A549 (cell line): ENCODE measurements at regions not wholly inside any gene's neighbourhood (a gene's known extent, or its start where the extent isn't known, plus 50 kb on each side); places are given as distances from the start of the nearest gene placed in this dataset.

Source experiments
- ATAC-seq, 2 experiments: fragments of 200-7000 bp in 1 of 2; fragments of >200 bp in 1 of 2; cut with Nextera tagmentation in 1 of 2; cut with Tn5 transposase in 1 of 2; 3 replicates each; pipeline versions ENCODE4 v1.8.0 to v1.9.1; 2018 to 2020; ENCODE audit warnings: mild to moderate bottlenecking in 1 of 2, moderate library complexity in 1 of 2
- CTCF ChIA-PET: fragments of 300-600 bp; sonication (Branson Sonifier 250); formaldehyde crosslinking; extraction: SDS; loops from one replicate; lab custom pipeline; 2021; ENCODE audit warnings: antibody characterized with exemption, inconsistent platforms; lab: Yijun Ruan, JAX
- POLR2A ChIA-PET: fragments of 350-600 bp; formaldehyde crosslinking; extraction: SDS; loops from one replicate; lab custom pipeline; 2021; ENCODE audit warnings: antibody characterized with exemption, inconsistent platforms; lab: Yijun Ruan, JAX
- DNase-seq, 2 experiments: peaks; one replicate each; pipeline versions ENCODE4 v3.0.0 to v3.0.0-alpha.2; 2011 to 2016; ENCODE audit warnings: low read depth in 1 of 2, low spot score in 1 of 2
- FAIRE-seq: peaks from 2 replicates; lab custom pipeline; 2011; peaks lifted over from hg19 to GRCh38; lab: Jason Lieb, UNC
- H3K27ac ChIP-seq, 2 experiments: fragments of >200 bp; sonication (Bioruptor Twin); formaldehyde crosslinking; 3 replicates each; pipeline ENCODE4 v1.5.1; 2016 to 2017
- H3K4me1 ChIP-seq: fragments of >200 bp; sonication (Bioruptor Twin); formaldehyde crosslinking; 3 replicates; pipeline ENCODE4 v1.6.1; 2016
- H3K4me2 ChIP-seq: fragments of >200 bp; sonication (Bioruptor Twin); formaldehyde crosslinking; 3 replicates; pipeline ENCODE4 v1.6.1; 2016
- H3K4me3 ChIP-seq: fragments of >200 bp; sonication (Bioruptor Twin); formaldehyde crosslinking; 3 replicates; pipeline ENCODE4 v1.5.1; 2016
- H3K9me3 ChIP-seq: fragments of >200 bp; sonication (Bioruptor Twin); formaldehyde crosslinking; 3 replicates; pipeline ENCODE4 v1.6.1; 2016
- CBX8 ChIP-seq: fragments of 200-600 bp; sonication (generic); IDR thresholded peaks from 2 replicates; pipeline ENCODE4 v1.6.1; 2016
- CEBPB ChIP-seq, 2 experiments: fragments of >200 bp in 1 of 2; sonication (Bioruptor Twin) in 1 of 2; formaldehyde crosslinking in 1 of 2; IDR thresholded peaks; 2 replicates each; pipeline ENCODE4 v1.6.1; 2012 to 2016
- CHD2 ChIP-seq: fragments of 150-350 bp; IDR thresholded peaks from 2 replicates; pipeline ENCODE4 v1.6.1; 2014; ENCODE audit warnings: low read length; ENCODE audit not compliant: partially characterized antibody
- CHD4 ChIP-seq: fragments of 200-600 bp; sonication (generic); IDR thresholded peaks from 2 replicates; pipeline ENCODE4 v1.6.1; 2016; ENCODE audit warnings: antibody characterized with exemption, mild to moderate bottlenecking, borderline replicate concordance
- EHF ChIP-seq: fragments of 250-450 bp; sonication (Bioruptor Pico); IDR thresholded peaks from 2 replicates; pipeline ENCODE4 v1.5.0; 2020; ENCODE audit warnings: mild to moderate bottlenecking
- EP300 ChIP-seq, 2 experiments: fragments of >200 bp; sonication (Bioruptor Twin); formaldehyde crosslinking; IDR thresholded peaks; 2 replicates in 1 of 2; 3 replicates in 1 of 2; pipeline ENCODE4 v1.6.1; 2016 to 2017
- FOXS1 ChIP-seq: fragments of 250-450 bp; sonication (Bioruptor Pico); IDR thresholded peaks from 2 replicates; pipeline ENCODE4 v1.5.0; 2020; ENCODE audit warnings: mild to moderate bottlenecking, moderate library complexity
- HES2 ChIP-seq: fragments of >200 bp; sonication (Bioruptor Twin); formaldehyde crosslinking; IDR thresholded peaks from 2 replicates; pipeline ENCODE4 v1.6.1; 2016
- HEYL ChIP-seq: fragments of 250-450 bp; sonication (Bioruptor Pico); IDR thresholded peaks from 2 replicates; pipeline ENCODE4 v1.8.0; 2021; ENCODE audit warnings: mild to moderate bottlenecking, moderate library complexity
- HOXB13 ChIP-seq: fragments of 250-450 bp; sonication (Bioruptor Pico); IDR thresholded peaks from 2 replicates; pipeline ENCODE4 v1.5.0; 2020; ENCODE audit warnings: low read depth, mild to moderate bottlenecking, moderate library complexity
- HOXB5 ChIP-seq: fragments of 250-450 bp; sonication (Bioruptor Pico); IDR thresholded peaks from 2 replicates; pipeline ENCODE4 v1.5.0; 2020; ENCODE audit warnings: mild to moderate bottlenecking, moderate library complexity
- NFE2L2 ChIP-seq: fragments of 150-350 bp; conservative IDR thresholded peaks from 2 replicates; pipeline ENCODE4 v1.6.1; 2014; ENCODE audit warnings: low read length
- NPAS2 ChIP-seq: fragments of 250-450 bp; sonication (Bioruptor Pico); IDR thresholded peaks from 2 replicates; pipeline ENCODE4 v1.8.0; 2022; ENCODE audit warnings: mild to moderate bottlenecking, moderate library complexity, borderline replicate concordance
- PBX3 ChIP-seq: IDR thresholded peaks from 2 replicates; pipeline ENCODE4 v1.6.1; 2012
- POLR2A ChIP-seq: IDR thresholded peaks from 2 replicates; pipeline ENCODE4 v1.6.1; 2012; ENCODE audit warnings: mild to moderate bottlenecking, low read length
- RAD21 ChIP-seq, 2 experiments: fragments of >200 bp in 1 of 2; sonication (Bioruptor Twin) in 1 of 2; formaldehyde crosslinking in 1 of 2; IDR thresholded peaks in 1 of 2; conservative IDR thresholded peaks in 1 of 2; 2 replicates in 1 of 2; 3 replicates in 1 of 2; pipeline ENCODE4 v1.6.1; 2012 to 2018; ENCODE audit warnings: inconsistent platforms in 1 of 2
- SMC3 ChIP-seq: fragments of >200 bp; sonication (Bioruptor Twin); formaldehyde crosslinking; IDR thresholded peaks from 3 replicates; pipeline ENCODE4 v1.6.1; 2018; ENCODE audit warnings: inconsistent platforms
- SREBF2 ChIP-seq: fragments of 450-650 bp; IDR thresholded peaks from 2 replicates; pipeline ENCODE4 v1.6.1; 2014; ENCODE audit warnings: mild to moderate bottlenecking, moderate library complexity
- TFCP2L1 ChIP-seq: fragments of 250-450 bp; sonication (Bioruptor Pico); IDR thresholded peaks from 2 replicates; pipeline ENCODE4 v1.5.0; 2021; ENCODE audit warnings: mild to moderate bottlenecking
- TP53 ChIP-seq: fragments of 250-450 bp; sonication (Bioruptor Pico); IDR thresholded peaks from 2 replicates; pipeline ENCODE4 v1.5.0; 2021; ENCODE audit warnings: mild to moderate bottlenecking, moderate library complexity
- USF2 ChIP-seq: fragments of 450-650 bp; IDR thresholded peaks from 2 replicates; pipeline ENCODE4 v1.6.1; 2014; ENCODE audit warnings: antibody characterized with exemption
- ZFP36 ChIP-seq: fragments of 450-650 bp; IDR thresholded peaks from 2 replicates; pipeline ENCODE4 v1.6.1; 2014; ENCODE audit warnings: borderline replicate concordance; ENCODE audit not compliant: partially characterized antibody
- ZNF302 ChIP-seq: fragments of 250-450 bp; sonication (Bioruptor Pico); IDR thresholded peaks from 2 replicates; pipeline ENCODE4 v1.9.0; 2021; ENCODE audit warnings: inconsistent platforms, mild to moderate bottlenecking, moderate library complexity
- WGBS: methylation state at CpG from one replicate; pipeline ENCODE4 v1.1.6; 2017; ENCODE audit errors: missing lambda C conversion rate; 5-methylcytosine and 5-hydroxymethylcytosine counted together
- TF ChIP-seq, protein P1 (sequence below): fragments of >200 bp; sonication (Bioruptor Twin); formaldehyde crosslinking; IDR thresholded peaks from 3 replicates; pipeline ENCODE4 v1.5.1; 2016
- TF ChIP-seq, protein P2 (sequence below): fragments of 250-450 bp; sonication (Bioruptor Pico); IDR thresholded peaks from 2 replicates; pipeline ENCODE4 v1.5.0; 2020; ENCODE audit warnings: low read depth, mild to moderate bottlenecking, moderate library complexity

DNA sequence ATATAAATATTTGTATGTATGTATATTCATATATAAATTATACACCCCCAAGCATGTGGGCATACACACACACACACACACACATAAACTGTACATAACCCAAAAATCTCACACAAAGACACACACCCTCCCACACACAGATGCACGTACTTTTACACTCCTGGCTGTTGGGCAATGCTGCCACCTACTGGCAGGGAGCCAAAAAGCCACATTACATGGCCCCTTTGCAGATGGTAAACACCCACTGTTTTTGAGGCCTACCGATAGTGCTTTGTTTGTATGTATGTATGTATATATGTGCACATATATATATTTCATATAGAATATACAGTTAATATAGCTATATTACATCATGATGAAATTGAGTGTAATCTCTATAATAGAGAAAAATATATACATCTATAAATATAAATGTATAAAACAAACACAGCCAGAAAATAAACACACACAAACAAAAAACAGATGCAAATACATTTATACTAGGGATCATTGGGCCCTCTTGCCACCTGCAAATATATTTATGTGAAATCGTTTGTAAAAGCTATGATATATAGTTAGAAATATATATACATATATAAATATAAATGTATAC is 120.1 kb upstream of the ACBD5 start:
- Histone ChIP-seq H3K4me1 (no peaks in the 10 kb centered on the region), H3K4me3 (no peak overlapping the region), H3K27ac (no peak overlapping the region), H3K9me3 (no peaks in the 10 kb centered on the region), H3K4me2 (no peak overlapping the region)
- FAIRE-seq = peak; percentile 63
- CTCF ChIA-PET = interaction anchor here (0.8 to 2.5 kb wide), 20 partner anchors 9 to 1046 kb away, joined by 3 to 14 read pairs (median 4); no protein-coding TSS in a partner anchor
- POLR2A ChIA-PET = no interaction called here
- TF ChIP-seq SMC3 (peak; percentile 71), HES2 (no peak), RAD21 (conservative IDR thresholded peaks at IDR 0.05 in 1 of 2, IDR thresholded peaks at IDR 0.05 in 1 of 2) (peak; percentile 94 to 96), FOXS1 (CRISPR knock-in tag) (no peak), CBX8 (no peak), EHF (CRISPR knock-in tag) (no peak), CHD4 (no peak)
- TF ChIP-seq, protein P1, sequence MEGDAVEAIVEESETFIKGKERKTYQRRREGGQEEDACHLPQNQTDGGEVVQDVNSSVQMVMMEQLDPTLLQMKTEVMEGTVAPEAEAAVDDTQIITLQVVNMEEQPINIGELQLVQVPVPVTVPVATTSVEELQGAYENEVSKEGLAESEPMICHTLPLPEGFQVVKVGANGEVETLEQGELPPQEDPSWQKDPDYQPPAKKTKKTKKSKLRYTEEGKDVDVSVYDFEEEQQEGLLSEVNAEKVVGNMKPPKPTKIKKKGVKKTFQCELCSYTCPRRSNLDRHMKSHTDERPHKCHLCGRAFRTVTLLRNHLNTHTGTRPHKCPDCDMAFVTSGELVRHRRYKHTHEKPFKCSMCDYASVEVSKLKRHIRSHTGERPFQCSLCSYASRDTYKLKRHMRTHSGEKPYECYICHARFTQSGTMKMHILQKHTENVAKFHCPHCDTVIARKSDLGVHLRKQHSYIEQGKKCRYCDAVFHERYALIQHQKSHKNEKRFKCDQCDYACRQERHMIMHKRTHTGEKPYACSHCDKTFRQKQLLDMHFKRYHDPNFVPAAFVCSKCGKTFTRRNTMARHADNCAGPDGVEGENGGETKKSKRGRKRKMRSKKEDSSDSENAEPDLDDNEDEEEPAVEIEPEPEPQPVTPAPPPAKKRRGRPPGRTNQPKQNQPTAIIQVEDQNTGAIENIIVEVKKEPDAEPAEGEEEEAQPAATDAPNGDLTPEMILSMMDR = peak; percentile 94
- peak; percentile 54 to 81 for DNase-seq
- ATAC-seq = peak; percentile 86 to 94
- 7% methylated on average over 3 of the region's 3 CpGs for WGBS

DNA sequence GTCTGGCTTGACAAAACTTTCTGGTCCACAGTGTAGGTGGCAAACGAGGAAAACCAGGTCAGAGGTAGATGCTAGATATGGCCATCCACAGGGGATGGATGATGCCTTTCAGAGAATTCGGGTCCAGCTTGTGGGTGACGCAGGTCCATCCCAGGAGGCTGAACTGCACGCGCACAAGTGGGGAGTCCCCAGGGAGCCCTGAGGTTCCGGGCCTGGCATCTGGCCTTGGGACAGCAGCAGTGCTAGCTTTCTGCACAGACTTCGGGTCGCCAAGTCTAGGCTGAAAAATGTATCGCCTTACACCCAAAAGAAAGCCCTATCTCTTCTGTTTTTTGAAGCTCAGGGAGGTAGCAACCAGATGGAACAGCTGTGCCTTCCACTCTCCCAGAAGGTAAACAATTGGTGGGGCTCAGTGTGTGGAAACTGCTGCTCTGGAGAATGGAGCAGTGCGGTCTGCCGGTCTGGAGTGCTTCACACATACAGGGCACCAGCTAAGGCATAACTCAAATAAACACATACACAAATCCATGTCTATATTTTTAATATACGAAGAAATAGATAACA is 119.3 kb upstream of the ACBD5 start:
- Histone ChIP-seq H3K4me2 (no peak overlapping the region), H3K27ac (no peak overlapping the region), H3K4me1 (no peaks in the 10 kb centered on the region), H3K4me3 (no peak overlapping the region), H3K9me3 (no peaks in the 10 kb centered on the region)
- DNase-seq = no peak
- FAIRE-seq = no peak
- ChIA-PET CTCF (interaction anchor here (0.5 to 2.5 kb wide), 26 partner anchors 8 to 1045 kb away, joined by 3 to 14 read pairs (median 4); no protein-coding TSS in a partner anchor), POLR2A (no interaction called here)
- WGBS = 64% methylated on average over 12 of the region's 12 CpGs
- TF ChIP-seq SREBF2 (no peak), ZFP36 (no peak), NPAS2 (CRISPR knock-in tag) (no peak), HEYL (CRISPR knock-in tag) (no peak), TP53 (no peak), CEBPB (IDR thresholded peaks at IDR 0.05) (no peak), HES2 (no peak), EP300 (IDR thresholded peaks at IDR 0.05) (no peak), NFE2L2 (no peak), POLR2A (no peak), TFCP2L1 (CRISPR knock-in tag) (no peak), EHF (CRISPR knock-in tag) (no peak), HOXB5 (CRISPR knock-in tag) (no peak), PBX3 (no peak), HOXB13 (CRISPR knock-in tag) (no peak), USF2 (no peak), CHD2 (no peak), ZNF302 (CRISPR knock-in tag) (no peak)
- TF ChIP-seq, protein P2, sequence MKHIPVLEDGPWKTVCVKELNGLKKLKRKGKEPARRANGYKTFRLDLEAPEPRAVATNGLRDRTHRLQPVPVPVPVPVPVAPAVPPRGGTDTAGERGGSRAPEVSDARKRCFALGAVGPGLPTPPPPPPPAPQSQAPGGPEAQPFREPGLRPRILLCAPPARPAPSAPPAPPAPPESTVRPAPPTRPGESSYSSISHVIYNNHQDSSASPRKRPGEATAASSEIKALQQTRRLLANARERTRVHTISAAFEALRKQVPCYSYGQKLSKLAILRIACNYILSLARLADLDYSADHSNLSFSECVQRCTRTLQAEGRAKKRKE (CRISPR knock-in tag) = no peak
- no peak for ATAC-seq
